ENCODE measurements at regions not wholly inside any gene's neighbourhood (a gene's known extent, or its start where the extent isn't known, plus 50 kb on each side); places are given as distances from the start of the nearest gene placed in this dataset.
A peak's percentile ranks its signal among the peaks of the same experiment; 100 is the strongest.

- dilution Hi-C loops (cut with MboI; ENCODE audit: extremely low pct_ligation_motif_present, low sequenced_read_pairs) (no loop called here), intact Hi-C loops (cut with micrococcal nuclease) (no loop called here)
- no peaks in the 10 kb centered on the region for H4K20me1 ChIP-seq (replicated peaks; ENCODE audit: control insufficient read depth, extremely low read depth, insufficient read depth, low read length)
- no peak overlapping the region for H3K4me3 ChIP-seq (replicated peaks in 1 of 3; ENCODE audit: insufficient read depth in 1 of 3, low read depth in 1 of 3, low read length in 3 of 3)
- H3K27ac ChIP-seq (ENCODE audit: insufficient read depth, low read depth, low read length): no peak overlapping the region
- no peaks in the 10 kb centered on the region for H3K36me3 ChIP-seq (ENCODE audit: control insufficient read depth in 2 of 2, extremely low read depth in 1 of 2, insufficient read depth in 2 of 2, low read length in 2 of 2)
- no TSS peak for BruUV-seq (replicated peaks)
- no peak overlapping the region for H3K9ac ChIP-seq (replicated peaks; ENCODE audit: extremely low read depth, insufficient read depth, low read length)
- H2AFZ ChIP-seq (ENCODE audit: low read depth, low read length): peak overlapping the region; percentile 51
- H3K4me2 ChIP-seq (ENCODE audit: insufficient read depth, low read length): no peak overlapping the region
- H3K27me3 ChIP-seq (ENCODE audit: control insufficient read depth in 2 of 2, insufficient read depth in 2 of 2, low read length in 2 of 2): no peaks in the 10 kb centered on the region
- no peaks in the 10 kb centered on the region for H3K9me1 ChIP-seq (replicated peaks; ENCODE audit: control insufficient read depth, extremely low read depth, insufficient read depth, low read length)
- no peaks in the 10 kb centered on the region for H3K9me3 ChIP-seq (replicated peaks; ENCODE audit: control insufficient read depth, insufficient read depth, low read length)
- DNase-seq (ENCODE audit: low read depth, low spot score) (no peak), FAIRE-seq (no peak)
- no peaks in the 10 kb centered on the region for H3K4me1 ChIP-seq (ENCODE audit: control insufficient read depth, extremely low read depth, insufficient read depth, low read length)
- H3K79me2 ChIP-seq (ENCODE audit: control insufficient read depth, insufficient read depth, low read length): no peaks in the 10 kb centered on the region
- TF ChIP-seq FOS (IDR thresholded peaks at IDR 0.05; ENCODE audit: borderline replicate concordance, insufficient read depth, low read length) (no peak), JUN (IDR thresholded peaks at IDR 0.05; ENCODE audit: borderline replicate concordance, insufficient read depth, insufficient read length, low read depth) (no peak), MAX (IDR thresholded peaks at IDR 0.05; ENCODE audit: insufficient read depth, insufficient read length) (no peak), POLR2AphosphoS5 (IDR thresholded peaks at IDR 0.05; ENCODE audit: insufficient read depth, low read depth, low read length) (no peak), GATA2 (IDR thresholded peaks at IDR 0.05; ENCODE audit: insufficient read depth, insufficient read length, low read depth, low read length) (no peak), CTCF (IDR thresholded peaks at IDR 0.05; ENCODE audit: extremely low read depth in 1 of 2, insufficient read depth in 1 of 2, low read depth in 1 of 2, low read length in 2 of 2) (no peak), POLR2A (IDR thresholded peaks at IDR 0.05; ENCODE audit: low read depth, low read length) (no peak), MYC (IDR thresholded peaks at IDR 0.05; ENCODE audit: low read depth, low read length) (no peak), EZH2 (IDR thresholded peaks at IDR 0.05; ENCODE audit: borderline replicate concordance, low read depth, low read length, severe bottlenecking) (no peak)
- CTCF ChIA-PET: no interaction called here
- POLR2A ChIA-PET: no interaction called here
Measured at GRCh38 chr10:24118246-24118645, 90.7 kb upstream of the KIAA1217 start.
